Spleen (tissue), 7 donors: ENCODE measurements at regions not wholly inside any gene's neighbourhood (a gene's known extent, or its start where the extent isn't known, plus 50 kb on each side); places are given as distances from the start of the nearest gene placed in this dataset.

ENCODE experiments used
- CTCF ChIP-seq, 11 experiments: fragments of 200-600 bp in 7 of 11; fragments of 450-650 bp in 4 of 11; sonication (generic) in 4 of 11; IDR thresholded peaks in 8 of 11; conservative IDR thresholded peaks in 3 of 11; 1 replicate in 7 of 11; 2 replicates in 4 of 11; pipeline versions ENCODE4 v1.4.0 to v1.8.0; 2016 to 2021; ENCODE audit warnings: antibody characterized with exemption in 11 of 11, inconsistent platforms in 4 of 11, mild to moderate bottlenecking in 1 of 11
- POLR2A ChIP-seq, 3 donors: fragments of 450-650 bp; IDR thresholded peaks; one replicate each; pipeline ENCODE4 v1.5.1; 2017; ENCODE audit warnings: antibody characterized with exemption in 3 of 3, mild to moderate bottlenecking in 1 of 3
- donor health status: DM: no; HTN: no; CAD: no; lungs with moderate emphysema.
- donor health status: DM: no; HTN: no; CAD: no.
- donor health status: DM: no; HTN: no; CAD: no.

- TF ChIP-seq POLR2A (IDR thresholded peaks at IDR 0.05) (no peak), CTCF (IDR thresholded peaks at IDR 0.05 in 8 of 11, conservative IDR thresholded peaks at IDR 0.05 in 3 of 11) (no peak)
Observed at GRCh38 chr6:19665613-19665909, 171.6 kb upstream of the ID4 start.
